Activated naive CD4-positive, alpha-beta T cell treated with anti-CD3 and anti-CD28 coated beads, Interleukin-2, amount 10 ng/mL, durations not matched to agents 7 days and 5 days (primary cell): ENCODE measurements at regions not wholly inside any gene's neighbourhood (a gene's known extent, or its start where the extent isn't known, plus 50 kb on each side); places are given as distances from the start of the nearest gene placed in this dataset.

Experiments
- CTCF ChIA-PET: fragments of 350-600 bp; sonication (Branson Sonifier 250); formaldehyde crosslinking; loops from one replicate; lab custom pipeline; 2021; ENCODE audit warnings: antibody characterized with exemption; lab: Charles Lee
- DNase-seq: peaks from one replicate; pipeline ENCODE4 v3.0.0-alpha.2; 2020
- H3K27ac Mint-ChIP-seq: one replicate; pipeline ENCODE4 v1.8.0; 2021; ENCODE audit warnings: mild to moderate bottlenecking, moderate library complexity, mixed read lengths
- H3K27me3 Mint-ChIP-seq: one replicate; pipeline ENCODE4 v1.8.0; 2021; ENCODE audit warnings: mild to moderate bottlenecking, mixed read lengths
- H3K36me3 Mint-ChIP-seq: one replicate; pipeline ENCODE4 v1.8.0; 2021; ENCODE audit warnings: mixed read lengths
- H3K4me1 Mint-ChIP-seq: one replicate; pipeline ENCODE4 v1.8.0; 2021; ENCODE audit warnings: mixed read lengths
- H3K4me3 Mint-ChIP-seq: one replicate; pipeline ENCODE4 v1.8.0; 2021; ENCODE audit warnings: mild to moderate bottlenecking, moderate library complexity, mixed read lengths
- H3K9me3 Mint-ChIP-seq: one replicate; pipeline ENCODE4 v1.8.0; 2021; ENCODE audit warnings: mixed read lengths

DNA sequence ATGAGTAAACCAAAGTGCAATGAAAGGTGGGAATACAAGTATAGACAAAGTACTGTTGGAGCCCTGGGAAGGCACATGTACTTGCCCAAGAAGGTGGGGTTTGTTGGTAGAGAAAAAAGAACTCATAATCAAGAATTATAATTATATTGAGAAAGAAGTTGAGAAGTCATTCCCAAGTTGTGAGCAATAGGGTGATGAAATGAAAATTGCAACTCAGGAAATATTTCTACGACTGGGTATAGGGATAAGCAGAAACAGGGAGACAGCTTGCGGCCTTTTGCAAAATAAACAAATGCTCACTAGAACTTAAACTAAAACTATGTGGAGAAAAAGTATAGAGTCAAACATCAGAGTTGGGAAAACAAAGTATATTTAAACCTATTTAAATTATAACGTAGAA lies 250.7 kb upstream of the FAM83B start:
- no peak overlapping the region for H3K4me3 Mint-ChIP-seq
- no peaks in the 10 kb centered on the region for H3K4me1 Mint-ChIP-seq
- no peak overlapping the region for H3K27ac Mint-ChIP-seq
- no peak for DNase-seq
- no peaks in the 10 kb centered on the region for H3K27me3 Mint-ChIP-seq
- no peaks in the 10 kb centered on the region for H3K36me3 Mint-ChIP-seq
- peaks cover 3% of the 10 kb centered on the region for H3K9me3 Mint-ChIP-seq
- CTCF ChIA-PET, result no interaction called here

DNA sequence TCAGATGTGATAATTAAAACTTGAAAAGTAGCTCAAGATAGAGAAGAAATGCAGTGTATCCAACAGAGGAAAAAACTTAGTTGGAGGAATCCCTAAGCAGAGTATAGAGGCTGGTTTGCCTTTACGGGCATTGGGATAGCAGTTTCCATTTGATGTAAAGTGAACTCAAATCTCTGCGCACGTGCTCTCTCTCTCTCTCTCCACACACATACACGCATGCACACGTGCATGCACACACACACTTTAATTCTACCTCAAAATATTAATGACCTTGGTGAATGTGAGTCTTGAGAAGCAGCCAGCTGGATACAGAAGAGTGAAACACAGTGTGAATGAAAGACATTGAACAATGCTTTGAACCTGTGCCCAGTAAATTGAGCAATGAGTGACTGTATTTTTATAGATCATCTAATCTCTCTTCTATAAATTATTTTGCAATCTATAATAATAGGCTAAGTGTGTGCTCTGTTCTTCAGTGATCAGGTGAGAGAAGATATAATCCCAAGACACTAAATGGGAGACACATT lies 247.7 kb upstream of the FAM83B start:
- H3K9me3 Mint-ChIP-seq, result peaks cover 3% of the 10 kb centered on the region
- DNase-seq, result no peak
- H3K27ac Mint-ChIP-seq, result no peak overlapping the region
- H3K4me3 Mint-ChIP-seq, result no peak overlapping the region
- no peaks in the 10 kb centered on the region for H3K27me3 Mint-ChIP-seq
- no peaks in the 10 kb centered on the region for H3K4me1 Mint-ChIP-seq
- CTCF ChIA-PET, result no interaction called here
- H3K36me3 Mint-ChIP-seq, result no peaks in the 10 kb centered on the region

DNA sequence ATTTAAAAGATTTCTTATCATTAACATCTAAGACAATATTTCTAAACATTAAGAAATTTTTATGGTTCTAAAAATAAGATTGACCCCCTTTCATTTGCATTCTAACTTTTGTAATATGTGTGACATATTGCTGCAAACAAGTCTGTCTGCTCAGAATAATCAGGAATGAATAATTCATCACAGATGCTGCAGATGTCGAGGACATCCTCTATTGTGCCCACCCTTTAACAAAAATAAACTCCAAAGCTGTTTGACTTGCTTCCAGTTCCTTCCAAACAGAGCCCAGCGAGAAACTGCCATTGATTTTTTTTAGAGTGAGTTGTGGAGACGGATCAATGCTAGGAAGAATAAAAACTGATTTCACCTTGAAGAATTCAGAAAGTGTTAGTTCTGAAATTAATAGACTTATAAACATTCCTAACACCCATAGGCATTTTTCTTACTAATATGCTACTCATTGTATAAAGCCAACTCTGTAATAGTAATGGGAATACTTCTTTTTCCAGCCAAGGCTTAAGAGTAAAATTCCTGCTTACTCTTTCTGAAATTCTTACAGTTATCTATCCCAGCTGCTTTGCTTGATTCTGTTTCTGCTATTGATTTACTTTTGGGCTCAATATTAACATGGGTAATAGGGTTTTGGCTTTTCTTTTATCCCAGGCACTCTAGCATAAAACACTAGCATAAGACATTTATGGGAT lies 244.8 kb upstream of the FAM83B start:
- DNase-seq, result no peak
- Mint-ChIP-seq H3K36me3 (no peaks in the 10 kb centered on the region), H3K27me3 (no peaks in the 10 kb centered on the region), H3K27ac (no peak overlapping the region), H3K9me3 (no peaks in the 10 kb centered on the region), H3K4me3 (no peak overlapping the region), H3K4me1 (no peaks in the 10 kb centered on the region)
- CTCF ChIA-PET, result no interaction called here

DNA sequence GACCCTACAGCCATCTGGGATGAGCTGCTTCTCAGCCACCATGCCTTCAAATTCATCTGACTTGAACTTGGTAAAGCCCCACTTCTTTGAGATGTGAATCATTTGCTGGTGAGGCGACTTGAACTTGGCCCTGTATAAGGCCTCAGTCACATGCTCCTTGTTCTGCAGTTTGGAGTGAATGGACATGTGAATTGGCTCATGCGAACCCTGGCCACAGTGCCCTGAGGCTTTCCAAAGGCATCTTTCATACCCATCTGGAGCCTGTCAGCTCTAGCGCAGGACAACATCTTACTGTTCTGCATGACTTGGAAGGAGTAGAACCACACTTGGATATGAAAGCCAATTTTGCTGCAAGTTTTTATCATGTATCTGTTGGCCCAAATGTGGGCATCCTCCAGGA lies 244.0 kb upstream of the FAM83B start:
- H3K4me1 Mint-ChIP-seq, result no peaks in the 10 kb centered on the region
- CTCF ChIA-PET, result no interaction called here
- no peaks in the 10 kb centered on the region for H3K27me3 Mint-ChIP-seq
- DNase-seq, result no peak
- H3K36me3 Mint-ChIP-seq, result no peaks in the 10 kb centered on the region
- H3K9me3 Mint-ChIP-seq, result no peaks in the 10 kb centered on the region
- no peak overlapping the region for H3K27ac Mint-ChIP-seq
- no peak overlapping the region for H3K4me3 Mint-ChIP-seq

DNA sequence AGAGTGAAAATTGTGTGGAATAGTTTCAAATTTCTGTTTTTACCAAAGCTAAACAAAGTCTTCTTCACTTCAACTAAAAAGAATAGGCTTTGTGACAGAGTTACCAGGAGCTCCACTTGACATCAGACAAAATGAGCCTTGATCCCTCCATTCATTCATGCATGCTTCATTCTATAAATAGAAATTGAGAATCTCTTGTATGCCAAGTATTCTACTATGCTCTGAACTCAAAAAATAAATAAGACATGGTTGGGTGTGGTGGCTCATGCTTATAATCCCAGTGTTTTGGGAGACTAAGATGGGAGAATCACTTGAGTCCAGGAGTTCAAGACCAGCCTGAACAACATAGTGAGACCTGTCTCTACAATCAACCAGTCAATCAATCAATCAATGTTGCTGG lies 236.6 kb upstream of the FAM83B start:
- Mint-ChIP-seq H3K9me3 (no peaks in the 10 kb centered on the region), H3K4me1 (no peaks in the 10 kb centered on the region), H3K27me3 (no peaks in the 10 kb centered on the region), H3K36me3 (no peaks in the 10 kb centered on the region), H3K27ac (no peak overlapping the region), H3K4me3 (no peak overlapping the region)
- no peak for DNase-seq
- CTCF ChIA-PET, result no interaction called here

DNA sequence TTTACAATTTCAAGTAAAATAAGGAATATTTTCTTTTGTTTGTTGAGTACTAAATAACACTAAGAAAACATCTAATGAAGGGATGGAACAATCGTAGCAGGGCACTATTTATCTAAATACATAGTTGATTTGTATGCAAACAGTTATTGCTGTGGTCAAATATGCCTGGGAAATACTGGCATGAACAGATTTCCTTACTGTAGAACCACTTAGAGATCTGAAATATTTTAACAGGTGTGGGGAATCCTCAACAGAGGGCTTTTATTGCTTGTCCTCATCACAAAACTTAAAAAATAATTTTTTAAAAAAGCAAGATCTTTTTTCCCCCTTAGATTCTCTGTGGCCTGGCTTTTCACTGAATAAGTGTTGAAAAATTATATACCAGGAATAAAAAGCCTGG lies 233.0 kb upstream of the FAM83B start:
- H3K27ac Mint-ChIP-seq, result no peak overlapping the region
- no peaks in the 10 kb centered on the region for H3K4me1 Mint-ChIP-seq
- H3K9me3 Mint-ChIP-seq, result no peaks in the 10 kb centered on the region
- CTCF ChIA-PET, result no interaction called here
- H3K27me3 Mint-ChIP-seq, result no peaks in the 10 kb centered on the region
- no peaks in the 10 kb centered on the region for H3K36me3 Mint-ChIP-seq
- no peak overlapping the region for H3K4me3 Mint-ChIP-seq
- no peak for DNase-seq

GRCh38 chr6:54614499-54615195 lies 231.9 kb upstream of the FAM83B start:
- H3K27me3 Mint-ChIP-seq, result no peaks in the 10 kb centered on the region
- H3K27ac Mint-ChIP-seq, result no peak overlapping the region
- H3K36me3 Mint-ChIP-seq, result no peaks in the 10 kb centered on the region
- no peak overlapping the region for H3K4me3 Mint-ChIP-seq
- CTCF ChIA-PET, result no interaction called here
- DNase-seq, result no peak
- no peaks in the 10 kb centered on the region for H3K4me1 Mint-ChIP-seq
- no peaks in the 10 kb centered on the region for H3K9me3 Mint-ChIP-seq

DNA sequence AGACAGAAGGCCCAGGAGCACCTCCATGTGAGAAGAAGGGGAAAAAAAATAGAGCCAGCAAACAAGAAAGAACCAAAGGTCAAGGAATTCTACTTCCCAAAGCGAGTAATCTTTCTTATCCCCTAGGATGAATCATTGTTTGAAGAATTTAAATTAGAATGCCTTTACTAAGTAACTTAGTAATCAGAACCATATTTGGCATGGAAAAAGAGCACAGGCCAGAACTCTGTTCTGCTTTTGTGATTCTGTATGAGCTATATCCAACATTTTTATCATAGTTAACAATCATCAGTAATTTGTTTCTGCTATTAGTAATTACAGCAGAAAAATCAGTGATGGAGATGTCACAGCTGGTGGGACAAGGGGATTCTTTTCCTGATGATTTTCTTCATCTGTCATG lies 228.8 kb upstream of the FAM83B start:
- H3K36me3 Mint-ChIP-seq, result no peaks in the 10 kb centered on the region
- H3K27ac Mint-ChIP-seq, result no peak overlapping the region
- CTCF ChIA-PET, result no interaction called here
- no peaks in the 10 kb centered on the region for H3K9me3 Mint-ChIP-seq
- no peak overlapping the region for H3K4me3 Mint-ChIP-seq
- H3K4me1 Mint-ChIP-seq, result no peaks in the 10 kb centered on the region
- no peak for DNase-seq
- H3K27me3 Mint-ChIP-seq, result no peaks in the 10 kb centered on the region

DNA sequence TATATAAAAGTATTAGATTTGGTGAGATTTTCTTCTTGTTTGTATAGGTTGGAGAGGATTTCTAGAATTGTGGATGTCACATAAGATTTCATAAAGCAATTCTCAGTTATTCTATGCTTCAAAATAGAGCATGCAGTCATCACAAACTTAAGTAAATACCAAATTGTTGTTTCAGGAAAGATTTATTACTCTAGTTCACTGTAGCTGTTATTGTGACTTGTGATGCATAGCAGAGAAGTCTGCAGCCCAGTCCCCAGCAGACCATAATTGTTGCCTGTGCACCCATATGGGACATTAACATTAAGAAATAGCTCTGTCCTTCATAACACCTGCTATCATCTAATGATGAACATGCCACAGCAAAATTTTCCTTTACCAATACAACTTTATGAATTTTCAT lies 228.0 kb upstream of the FAM83B start:
- no peak overlapping the region for H3K27ac Mint-ChIP-seq
- H3K4me3 Mint-ChIP-seq, result no peak overlapping the region
- no peaks in the 10 kb centered on the region for H3K36me3 Mint-ChIP-seq
- CTCF ChIA-PET, result no interaction called here
- H3K9me3 Mint-ChIP-seq, result no peaks in the 10 kb centered on the region
- no peaks in the 10 kb centered on the region for H3K4me1 Mint-ChIP-seq
- no peak for DNase-seq
- H3K27me3 Mint-ChIP-seq, result no peaks in the 10 kb centered on the region

- no peak for DNase-seq
- CTCF ChIA-PET, result no interaction called here
- H3K36me3 Mint-ChIP-seq, result no peaks in the 10 kb centered on the region
- H3K4me1 Mint-ChIP-seq, result no peaks in the 10 kb centered on the region
- no peak overlapping the region for H3K27ac Mint-ChIP-seq
- H3K27me3 Mint-ChIP-seq, result no peaks in the 10 kb centered on the region
- no peaks in the 10 kb centered on the region for H3K9me3 Mint-ChIP-seq
- H3K4me3 Mint-ChIP-seq, result no peak overlapping the region
Measured at GRCh38 chr6:54619102-54619501, 227.5 kb upstream of the FAM83B start.

- DNase-seq, result no peak
- Mint-ChIP-seq H3K27ac (no peak overlapping the region), H3K4me3 (no peak overlapping the region), H3K36me3 (no peaks in the 10 kb centered on the region), H3K9me3 (peaks cover 2% of the 10 kb centered on the region), H3K4me1 (no peaks in the 10 kb centered on the region), H3K27me3 (no peaks in the 10 kb centered on the region)
- CTCF ChIA-PET, result no interaction called here
Measured at GRCh38 chr6:54621285-54621684, 225.3 kb upstream of the FAM83B start.

DNA sequence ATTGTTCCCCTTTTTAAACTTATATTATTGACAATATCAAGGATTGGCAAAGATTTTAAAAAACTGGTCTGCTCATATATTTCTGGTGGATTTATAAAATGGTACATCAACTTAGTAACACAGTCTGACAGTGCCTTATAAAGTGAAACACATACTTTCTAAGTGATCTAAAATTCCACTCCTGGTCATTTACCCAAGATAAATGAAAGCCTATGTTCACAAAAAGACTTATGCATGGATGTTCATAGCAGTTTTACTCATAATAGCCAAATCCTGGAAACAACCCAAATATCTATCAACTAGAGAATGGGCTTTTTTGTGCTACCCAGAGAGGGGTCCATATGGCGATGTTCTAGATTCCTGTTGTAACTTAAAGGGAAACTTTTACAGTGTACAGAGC lies 222.4 kb upstream of the FAM83B start:
- H3K36me3 Mint-ChIP-seq, result no peaks in the 10 kb centered on the region
- H3K4me1 Mint-ChIP-seq, result no peaks in the 10 kb centered on the region
- no peak overlapping the region for H3K27ac Mint-ChIP-seq
- no peaks in the 10 kb centered on the region for H3K27me3 Mint-ChIP-seq
- CTCF ChIA-PET, result no interaction called here
- peaks cover 2% of the 10 kb centered on the region for H3K9me3 Mint-ChIP-seq
- no peak overlapping the region for H3K4me3 Mint-ChIP-seq
- no peak for DNase-seq

GRCh38 chr6:54624779-54625178 lies 221.8 kb upstream of the FAM83B start:
- no peak for DNase-seq
- CTCF ChIA-PET, result no interaction called here
- no peak overlapping the region for H3K27ac Mint-ChIP-seq

DNA sequence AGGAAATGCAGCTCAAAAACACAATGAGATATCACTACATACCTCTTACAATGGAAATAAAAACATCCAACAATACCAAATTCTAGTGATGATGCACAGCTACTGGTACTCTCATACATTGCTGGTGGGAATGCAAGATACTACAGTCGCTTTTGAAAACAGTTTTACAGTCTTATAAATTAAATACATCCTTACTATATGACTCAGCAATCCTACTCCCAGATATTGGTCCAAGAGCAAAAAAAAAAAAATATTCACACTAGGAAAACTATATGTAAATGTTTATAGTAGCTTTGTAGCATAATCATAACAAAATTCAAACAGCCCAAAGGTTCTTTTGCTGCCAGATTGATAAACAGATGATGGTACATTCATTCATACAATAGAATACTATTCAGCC lies 217.4 kb upstream of the FAM83B start:
- CTCF ChIA-PET, result no interaction called here
- no peak overlapping the region for H3K4me3 Mint-ChIP-seq
- no peaks in the 10 kb centered on the region for H3K27me3 Mint-ChIP-seq
- H3K4me1 Mint-ChIP-seq, result no peaks in the 10 kb centered on the region
- no peak overlapping the region for H3K27ac Mint-ChIP-seq
- no peaks in the 10 kb centered on the region for H3K36me3 Mint-ChIP-seq
- peaks cover 2% of the 10 kb centered on the region for H3K9me3 Mint-ChIP-seq
- DNase-seq, result no peak

More at GRCh38 chr6:54624779-54625178, 221.8 kb upstream of the FAM83B start:
- no peak overlapping the region for H3K4me3 Mint-ChIP-seq
- H3K4me1 Mint-ChIP-seq, result no peaks in the 10 kb centered on the region
- peaks cover 2% of the 10 kb centered on the region for H3K9me3 Mint-ChIP-seq
- no peaks in the 10 kb centered on the region for H3K27me3 Mint-ChIP-seq
- no peaks in the 10 kb centered on the region for H3K36me3 Mint-ChIP-seq

GRCh38 chr6:54632984-54633565 lies 213.5 kb upstream of the FAM83B start:
- H3K9me3 Mint-ChIP-seq, result peaks cover 1% of the 10 kb centered on the region
- H3K4me1 Mint-ChIP-seq, result no peaks in the 10 kb centered on the region
- H3K4me3 Mint-ChIP-seq, result no peak overlapping the region
- CTCF ChIA-PET, result no interaction called here
- H3K27me3 Mint-ChIP-seq, result no peaks in the 10 kb centered on the region
- DNase-seq, result no peak
- H3K36me3 Mint-ChIP-seq, result no peaks in the 10 kb centered on the region
- no peak overlapping the region for H3K27ac Mint-ChIP-seq
